Fibroblast of skin of left quadriceps (primary cell): ENCODE measurements at regions not wholly inside any gene's neighbourhood (a gene's known extent, or its start where the extent isn't known, plus 50 kb on each side); places are given as distances from the start of the nearest gene placed in this dataset.
"Not testable (repeated sequence)": the region's sequence is repeated elsewhere in the genome, so short reads cannot be mapped to it uniquely, and the experiment has no call there.

Experiments
- DNase-seq, 2 experiments: peaks; one replicate each; pipeline ENCODE4 v3.0.0-alpha.2; 2013; ENCODE audit warnings: low read depth in 2 of 2

DNA sequence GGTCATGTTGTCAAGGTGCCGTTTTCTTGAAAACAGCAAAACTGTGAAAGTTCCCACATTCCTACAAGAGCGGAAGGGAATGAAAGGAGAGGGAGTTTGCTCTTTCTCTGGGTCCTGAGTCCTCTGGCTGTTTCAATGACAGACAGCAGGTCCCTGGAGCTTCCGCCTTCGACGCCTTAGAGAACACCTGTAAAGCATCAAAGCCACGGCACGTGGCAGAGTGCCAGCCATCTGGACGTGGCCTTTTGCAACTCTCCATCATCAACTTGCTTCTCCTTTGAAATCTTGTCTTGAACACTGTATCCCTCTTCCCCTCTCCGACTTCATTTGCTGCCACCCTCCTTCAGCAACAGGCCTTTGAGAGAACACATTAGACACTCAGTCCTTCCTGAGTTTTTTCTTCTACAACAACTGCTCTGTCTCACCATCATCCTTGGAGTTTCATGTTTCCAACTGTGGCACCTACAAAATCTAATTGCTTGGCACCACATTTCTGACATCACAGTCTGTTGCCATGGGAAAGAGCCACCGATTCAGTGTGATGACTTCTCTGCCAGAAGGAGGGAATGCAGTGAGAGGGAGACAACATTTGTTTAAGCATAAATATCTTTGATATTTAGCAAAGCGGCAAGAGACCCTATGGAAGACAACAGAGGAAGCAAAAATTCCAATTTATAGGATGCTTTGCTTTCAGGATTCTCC is 204.9 kb upstream of the PTER start:
- no peak for DNase-seq

DNA sequence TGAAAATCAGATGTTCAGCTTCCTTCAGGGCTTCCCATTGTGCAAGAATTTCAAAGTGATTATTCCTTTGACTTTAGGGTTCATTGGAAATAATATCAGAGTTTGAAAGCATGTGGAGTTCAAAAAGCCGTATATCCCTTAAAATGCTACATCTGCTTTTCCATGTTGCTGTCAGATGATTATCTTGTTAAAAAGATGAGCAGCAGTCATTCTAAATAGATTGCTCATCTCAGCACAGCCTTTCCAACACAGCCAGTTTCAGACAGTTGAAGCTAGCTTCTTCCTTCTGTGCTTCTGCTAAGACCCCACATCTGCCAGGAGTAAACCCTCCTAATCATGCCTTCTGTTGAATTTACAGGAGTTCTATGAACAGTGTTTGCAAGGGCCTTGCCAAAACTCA is 204.4 kb upstream of the PTER start:
- no peak for DNase-seq

DNA sequence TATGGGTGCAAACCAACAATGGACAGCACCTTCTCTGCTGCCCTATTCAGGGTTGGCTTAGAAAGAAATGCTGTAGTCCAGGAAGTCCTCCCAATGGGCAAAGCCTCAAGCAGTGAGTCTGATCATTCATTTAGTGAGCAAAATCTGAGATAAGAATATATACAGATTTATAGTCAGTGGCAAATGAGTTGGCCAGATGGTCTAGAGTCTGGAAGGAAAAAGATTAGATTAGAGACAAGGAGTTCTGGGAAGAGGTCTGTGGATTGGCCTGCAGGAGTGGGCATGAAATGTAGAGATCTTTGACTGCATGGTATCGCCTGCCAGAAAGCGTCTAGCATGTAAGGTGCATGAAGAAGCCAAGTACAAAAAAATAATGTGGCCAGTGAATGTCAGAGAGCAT is 201.9 kb upstream of the PTER start:
- DNase-seq = no peak

DNA sequence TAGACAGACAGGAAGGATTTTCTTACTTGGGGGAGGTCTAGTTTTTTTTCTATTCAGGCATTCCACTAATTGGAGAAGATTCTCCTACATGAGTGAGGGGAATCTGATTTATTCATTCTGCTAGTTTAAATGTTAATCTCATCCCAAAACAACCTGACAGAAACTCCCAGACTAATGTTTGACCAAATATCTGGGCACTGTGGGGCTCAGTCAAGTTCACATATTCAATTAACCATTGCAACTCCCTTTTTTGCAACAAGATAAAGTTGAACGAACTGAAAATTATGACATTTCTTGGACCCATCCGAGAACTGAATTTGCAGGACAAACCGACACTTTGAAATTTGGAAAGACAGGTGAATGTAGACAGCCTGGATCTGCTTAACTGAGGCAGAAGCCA is 194.4 kb upstream of the PTER start:
- no peak for DNase-seq

DNA sequence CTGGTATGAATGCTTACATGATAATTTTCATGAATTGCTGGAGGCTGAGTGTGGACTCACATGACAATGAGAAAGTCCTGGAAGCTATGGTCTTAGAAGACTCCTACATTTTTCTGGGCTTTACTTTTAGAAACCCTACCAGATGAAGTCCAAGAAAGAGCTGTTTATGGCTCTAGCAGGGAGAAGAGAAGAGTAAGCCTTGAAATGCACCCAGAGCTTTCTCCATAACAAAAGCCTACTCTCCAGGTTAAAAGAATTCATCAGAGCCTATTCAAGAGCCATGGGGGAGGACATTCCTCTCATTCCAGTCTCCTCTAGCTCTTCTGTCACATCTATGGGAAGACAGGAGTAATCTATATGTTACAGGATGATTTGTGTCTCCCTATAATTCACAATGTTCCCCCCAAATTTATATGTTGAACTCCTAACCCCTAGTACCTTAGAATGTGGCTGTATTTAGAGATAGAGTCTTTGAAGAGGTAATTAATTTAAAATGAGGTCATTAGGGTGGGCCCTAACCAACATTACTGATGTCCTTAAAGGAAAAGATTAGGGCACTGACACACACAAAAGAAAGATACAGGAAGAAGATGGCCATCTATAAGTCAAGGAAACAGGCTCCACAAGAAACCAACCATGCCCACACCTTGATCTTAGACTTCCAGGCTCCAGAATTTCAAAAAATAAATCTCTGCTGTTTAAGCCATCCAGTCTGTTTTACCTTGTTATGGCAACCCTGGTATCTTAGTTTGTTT is 193.8 kb upstream of the PTER start:
- no peak for DNase-seq

DNA sequence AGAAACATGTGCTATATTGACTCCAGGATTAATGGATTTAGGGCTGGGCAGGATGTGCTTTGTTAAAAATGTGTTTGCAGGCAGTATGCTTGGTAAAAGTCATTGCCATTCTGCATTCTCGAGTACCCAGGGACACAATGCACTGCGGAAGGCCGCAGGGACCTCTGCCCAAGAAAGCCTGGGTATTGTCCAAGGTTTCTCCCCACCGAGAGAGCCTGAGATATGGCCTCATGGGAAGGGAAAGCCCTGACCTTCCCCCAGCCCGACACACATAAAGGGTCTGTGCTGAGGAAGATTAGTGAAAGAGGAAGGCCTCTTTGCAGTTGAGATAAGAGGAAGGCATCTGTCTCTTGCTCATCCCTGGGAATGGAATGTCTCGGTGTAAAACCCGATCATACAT is 186.7 kb upstream of the PTER start:
- not testable (repeated sequence) for DNase-seq

DNA sequence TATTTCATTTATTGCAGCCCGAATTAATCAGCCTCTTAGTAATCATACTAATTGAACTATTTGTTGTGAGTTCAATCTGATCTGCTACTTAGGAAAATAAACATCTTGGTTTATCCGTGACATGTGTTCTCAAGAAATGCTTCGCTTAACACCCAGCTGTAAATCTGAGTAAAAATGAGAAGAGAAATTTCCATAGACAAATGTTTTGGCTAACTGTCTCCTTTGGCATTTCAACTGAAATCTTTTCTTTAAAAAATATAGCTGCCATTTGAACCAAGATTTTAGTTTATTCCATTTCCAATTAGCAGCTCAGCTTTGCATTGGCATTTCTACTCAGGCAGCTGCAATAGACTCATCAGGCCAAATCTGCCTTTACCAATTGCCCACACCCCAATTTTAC is 180.5 kb upstream of the PTER start:
- no peak for DNase-seq

DNA sequence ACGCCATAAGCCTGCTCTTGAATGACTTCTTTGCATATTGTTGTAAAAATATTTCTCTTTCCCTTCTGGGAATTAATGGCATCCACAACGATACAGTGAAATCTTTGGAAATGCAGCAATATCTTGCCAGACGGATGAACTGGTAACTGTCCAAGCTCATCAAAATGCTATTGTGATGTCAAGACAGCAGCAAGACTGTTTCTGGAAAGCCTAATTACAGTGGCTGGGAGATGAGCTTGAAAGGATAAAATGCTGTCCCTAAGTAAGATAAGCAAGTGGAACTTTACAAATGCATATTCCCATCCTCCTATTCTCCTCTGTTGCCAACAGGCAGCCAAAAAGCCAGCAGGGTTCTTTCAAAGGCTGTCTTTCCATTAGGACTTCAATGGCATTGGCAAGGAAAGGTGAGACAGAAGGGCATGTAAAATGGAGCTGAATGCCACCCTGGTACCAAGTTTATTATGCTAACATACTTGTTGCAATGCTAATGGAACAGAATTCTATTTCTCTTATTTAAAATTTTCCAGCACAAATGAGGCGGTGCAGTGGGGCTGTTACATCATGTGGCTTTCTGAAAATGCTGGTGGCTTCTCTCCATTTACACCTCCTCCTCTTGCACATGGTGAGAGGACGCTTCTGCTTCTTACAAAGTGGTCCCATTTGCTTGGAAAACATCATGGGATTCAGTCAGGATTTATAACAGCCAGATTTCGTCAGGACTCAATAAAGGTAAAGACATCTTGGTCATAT is 178.3 kb upstream of the PTER start:
- no peak for DNase-seq

DNA sequence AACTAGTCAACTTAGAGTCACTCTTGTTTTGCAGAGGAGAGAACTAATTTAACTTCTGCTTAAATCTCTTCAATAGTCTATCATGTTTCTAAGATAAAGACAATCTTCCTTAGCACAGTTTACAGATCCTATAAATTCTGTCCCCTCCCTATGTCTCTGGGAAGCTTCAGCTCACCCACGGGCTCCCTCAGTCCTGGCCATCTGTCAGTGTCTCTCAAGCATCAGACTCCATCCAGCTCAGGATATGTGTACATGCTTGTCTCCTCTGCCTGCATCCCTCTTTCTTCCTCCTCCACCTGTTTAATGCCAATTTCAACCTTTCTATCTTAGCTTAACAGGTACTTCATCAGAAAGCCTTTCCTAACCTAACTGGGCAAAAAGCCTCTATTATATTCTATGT is 177.1 kb upstream of the PTER start:
- no peak for DNase-seq

DNA sequence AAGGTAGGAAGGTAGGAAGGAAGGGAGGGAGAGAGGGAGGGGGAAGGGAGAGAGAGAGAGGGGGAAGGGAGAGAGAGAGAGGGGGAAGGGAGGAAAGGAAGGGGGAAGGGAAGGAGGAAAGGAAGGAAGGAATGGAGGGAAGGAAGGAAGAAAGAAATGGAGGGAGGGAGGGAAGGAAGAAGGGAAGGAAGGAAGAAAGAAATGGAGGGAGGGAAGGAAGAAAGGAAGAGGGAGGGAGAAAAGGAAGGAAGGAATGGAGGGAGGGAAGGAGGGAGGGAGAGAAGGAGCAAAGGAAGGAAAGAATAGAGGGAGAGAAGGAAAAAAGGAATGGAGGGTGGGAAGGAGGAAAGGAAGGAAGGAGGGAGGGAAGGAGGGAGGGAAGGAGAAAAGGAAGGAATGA is 176.4 kb upstream of the PTER start:
- no peak for DNase-seq

DNA sequence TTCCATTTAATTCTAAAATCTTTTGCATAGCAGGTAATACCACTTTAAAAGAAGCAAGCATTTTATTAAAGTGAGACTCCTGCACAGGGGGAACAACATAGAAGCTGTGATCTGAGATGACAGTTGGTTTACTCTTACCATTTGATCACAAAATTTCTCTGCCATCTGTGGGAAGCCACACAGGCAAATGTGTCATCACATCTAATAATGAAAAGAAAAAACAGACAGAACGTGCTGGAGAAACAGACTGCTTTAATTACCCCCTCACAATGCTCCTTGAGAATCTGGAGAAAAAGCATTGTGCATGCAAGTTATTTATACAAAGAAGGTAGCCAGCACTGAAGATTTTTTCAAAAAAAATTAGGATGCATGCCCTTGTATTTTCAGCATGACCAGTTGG is 165.2 kb upstream of the PTER start:
- no peak for DNase-seq

DNA sequence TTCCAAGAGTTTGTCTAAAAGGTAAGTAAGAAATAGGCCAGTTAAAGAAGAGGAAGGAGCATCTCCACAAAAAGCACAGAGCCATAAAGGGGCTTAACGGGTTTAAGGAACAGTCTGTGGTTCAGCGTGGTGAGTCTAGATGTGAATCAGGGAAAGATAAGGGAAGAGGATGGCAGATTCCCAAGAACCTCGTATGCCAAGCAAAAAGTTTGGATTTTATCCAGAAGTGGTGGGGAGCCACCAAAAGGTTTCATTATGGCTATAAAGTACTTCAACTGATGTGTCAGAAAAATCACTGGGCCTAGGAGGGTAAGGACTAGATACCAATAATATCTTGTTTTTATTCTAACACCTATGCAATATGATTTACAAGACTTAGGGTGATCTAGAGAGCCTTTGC is 161.9 kb upstream of the PTER start:
- no peak for DNase-seq

DNA sequence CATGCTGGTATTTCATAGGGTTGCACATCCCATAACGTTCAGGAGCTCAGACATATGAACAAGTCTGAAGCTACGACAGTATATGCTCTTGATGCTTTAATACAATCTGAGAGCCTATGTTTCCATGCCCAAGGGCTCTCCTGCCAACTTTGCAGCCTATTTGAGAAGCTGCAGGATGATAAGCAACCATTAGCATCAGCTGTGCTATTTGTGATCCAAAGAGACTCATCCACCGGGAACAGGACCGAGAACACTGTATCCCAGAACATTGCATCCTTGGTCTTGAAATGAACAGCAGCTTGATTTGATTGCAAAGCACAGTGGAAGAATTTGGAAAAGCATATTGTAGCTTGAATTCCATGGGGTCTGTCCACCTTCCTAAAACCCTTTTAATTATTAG is 156.2 kb upstream of the PTER start:
- DNase-seq = no peak

DNA sequence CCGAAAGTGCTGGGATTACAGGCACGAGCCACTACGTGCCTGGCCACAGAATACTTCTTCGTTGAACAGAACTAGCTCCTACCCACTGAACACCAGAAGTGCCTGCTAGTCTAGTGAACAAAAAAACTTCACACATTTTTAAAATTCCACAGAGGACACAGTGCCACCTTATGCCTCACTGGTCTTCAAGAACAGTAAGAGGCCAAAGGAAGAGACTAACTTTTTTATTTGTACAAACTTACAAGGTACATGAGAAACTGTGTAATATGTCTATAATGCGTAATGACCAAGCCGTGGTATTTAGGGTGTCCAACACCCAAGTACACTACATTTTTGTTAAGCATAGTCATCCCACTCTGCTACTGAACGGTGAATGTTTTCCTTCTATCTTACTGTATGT is 144.4 kb upstream of the PTER start:
- no peak for DNase-seq

DNA sequence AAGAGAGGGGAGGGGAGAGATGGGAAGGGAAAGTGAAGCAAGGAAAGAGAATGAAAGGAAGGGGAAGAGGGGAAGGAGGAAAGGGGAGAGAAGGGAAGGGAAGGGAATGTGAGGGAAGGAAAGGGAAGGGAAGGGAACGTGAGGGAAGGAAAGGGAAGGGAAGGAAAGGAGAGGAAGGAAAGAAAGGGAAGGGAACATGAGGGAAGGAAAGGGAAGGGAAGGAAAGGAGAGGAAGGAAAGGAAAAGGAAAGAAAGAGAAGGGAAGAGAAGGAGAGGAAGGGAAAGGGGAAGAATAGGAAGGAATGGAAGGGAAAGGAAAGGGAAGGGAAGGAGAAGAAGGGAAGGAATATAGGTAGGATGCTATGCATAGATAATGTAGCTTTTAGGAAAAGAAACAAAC is 139.7 kb upstream of the PTER start:
- no peak for DNase-seq

DNA sequence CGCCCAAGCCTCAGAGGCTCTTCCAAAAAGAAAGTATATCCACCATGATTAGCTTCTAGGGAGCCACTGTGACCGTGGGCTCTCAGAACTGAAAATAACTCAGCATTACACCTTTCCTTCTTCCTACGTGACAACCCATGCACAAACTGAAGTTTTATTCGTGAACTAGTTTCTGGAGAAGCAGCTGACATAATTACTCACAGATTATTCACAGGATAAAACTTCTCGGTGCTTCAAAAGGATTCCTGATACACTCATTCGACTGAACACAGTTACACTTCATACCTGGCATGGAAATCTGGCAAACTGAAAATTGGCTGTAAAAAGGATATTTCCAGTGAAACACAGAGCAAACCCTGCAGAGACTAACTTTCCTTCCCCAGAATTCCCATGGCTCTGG is 139.2 kb upstream of the PTER start:
- DNase-seq = no peak

DNA sequence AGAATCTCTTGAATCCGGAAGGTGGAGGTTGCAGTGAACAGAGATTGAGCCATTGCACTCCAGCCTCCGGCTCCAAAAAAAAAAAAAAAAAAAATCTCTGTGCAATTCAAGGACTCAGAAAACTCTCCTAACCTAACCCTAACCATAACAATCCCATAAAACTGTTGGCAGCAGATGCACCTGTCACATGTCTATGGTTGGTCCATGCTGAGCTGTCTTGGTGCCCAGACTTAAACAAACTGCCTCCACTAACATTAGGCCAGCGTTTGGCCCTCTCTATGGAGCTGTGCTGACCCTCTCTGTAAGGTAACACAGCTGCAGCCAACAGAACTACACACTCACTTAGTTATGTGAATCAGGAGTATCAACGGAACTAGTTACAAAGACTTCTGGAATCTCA is 132.5 kb upstream of the PTER start:
- no peak for DNase-seq

DNA sequence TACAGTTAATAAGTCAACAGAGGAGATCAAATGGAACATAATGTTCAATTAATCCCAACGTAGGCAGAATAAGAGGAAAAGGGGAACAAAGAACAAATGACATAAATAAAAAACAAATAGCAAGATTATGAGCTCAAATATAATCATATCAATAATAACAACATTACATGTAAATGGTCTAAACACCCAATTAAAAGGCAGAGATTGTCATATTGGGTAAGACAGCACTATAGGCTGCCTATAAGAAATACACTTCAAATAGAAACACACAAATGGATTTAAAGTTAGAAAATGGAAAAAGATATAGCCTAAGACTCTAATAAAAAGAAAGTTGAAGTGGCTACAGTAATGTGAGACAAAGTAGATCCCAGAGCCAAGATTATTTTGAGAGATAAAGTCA is 126.4 kb upstream of the PTER start:
- no peak for DNase-seq

DNA sequence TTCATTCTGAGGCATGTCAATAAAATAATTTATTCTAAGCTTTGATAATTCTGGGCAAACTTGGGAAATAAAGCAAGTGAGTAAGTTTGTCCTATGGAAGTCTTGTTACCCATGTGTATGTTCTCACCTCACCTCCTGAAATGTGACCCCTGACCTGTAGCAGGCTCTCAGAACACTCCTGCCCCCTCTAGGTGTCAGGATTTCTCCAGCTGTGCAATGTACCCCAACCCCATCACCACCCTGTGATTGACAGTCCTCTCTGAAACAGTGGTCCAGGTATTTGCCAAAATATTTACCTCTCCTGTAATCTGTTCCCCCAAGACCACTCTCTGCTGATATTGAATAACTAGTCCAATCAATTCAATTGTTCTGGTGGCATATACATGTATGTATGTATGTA is 122.6 kb upstream of the PTER start:
- no peak for DNase-seq

DNA sequence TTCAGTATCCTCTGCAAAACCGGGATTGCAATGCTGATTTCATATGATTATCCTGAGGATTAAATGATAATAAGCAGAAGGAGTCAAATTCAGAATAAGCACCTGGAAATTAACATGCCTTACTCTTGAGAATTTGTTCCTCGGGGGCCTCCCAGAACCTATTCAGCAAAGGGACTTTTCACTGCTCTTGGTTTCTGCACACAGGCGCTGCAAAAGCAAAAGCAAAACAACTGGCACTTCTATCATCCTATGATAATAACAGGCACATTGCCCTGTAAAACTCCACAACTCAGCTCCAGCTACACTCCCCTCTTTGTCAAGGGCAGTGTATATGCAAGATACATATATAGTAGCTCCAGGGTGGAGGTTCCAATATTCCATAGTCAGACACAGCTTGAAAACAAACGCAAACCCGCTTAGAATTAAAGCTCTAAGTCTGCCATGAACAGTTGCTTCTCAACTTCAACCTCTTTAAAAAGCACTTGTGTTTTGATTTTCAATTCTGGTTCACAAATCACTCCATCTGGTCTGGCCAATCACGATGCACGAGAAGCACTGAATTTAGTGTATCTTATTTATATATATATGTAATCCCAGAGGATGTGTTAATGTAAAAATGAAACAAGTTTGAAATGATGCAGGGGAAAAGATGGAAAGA is 119.9 kb upstream of the PTER start:
- DNase-seq = no peak

DNA sequence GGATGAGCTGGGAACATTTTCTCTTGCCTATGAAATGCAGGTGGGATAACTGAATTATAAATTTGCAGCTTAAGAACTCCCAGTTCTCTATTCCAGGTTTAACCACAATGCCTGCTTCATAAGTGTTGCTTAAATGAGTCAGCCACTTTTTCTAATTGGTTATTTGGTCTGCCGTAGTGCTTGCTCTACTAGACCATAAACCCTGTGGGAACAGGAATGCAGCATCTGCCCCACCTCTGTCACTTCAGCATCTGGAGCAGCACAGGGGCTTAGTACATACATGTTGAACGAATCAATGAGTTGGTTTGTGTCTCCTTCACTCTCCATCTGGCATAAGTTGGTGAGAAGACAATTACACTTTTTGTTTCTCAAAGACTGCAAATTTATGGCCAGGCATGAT is 95.2 kb upstream of the PTER start:
- no peak for DNase-seq

DNA sequence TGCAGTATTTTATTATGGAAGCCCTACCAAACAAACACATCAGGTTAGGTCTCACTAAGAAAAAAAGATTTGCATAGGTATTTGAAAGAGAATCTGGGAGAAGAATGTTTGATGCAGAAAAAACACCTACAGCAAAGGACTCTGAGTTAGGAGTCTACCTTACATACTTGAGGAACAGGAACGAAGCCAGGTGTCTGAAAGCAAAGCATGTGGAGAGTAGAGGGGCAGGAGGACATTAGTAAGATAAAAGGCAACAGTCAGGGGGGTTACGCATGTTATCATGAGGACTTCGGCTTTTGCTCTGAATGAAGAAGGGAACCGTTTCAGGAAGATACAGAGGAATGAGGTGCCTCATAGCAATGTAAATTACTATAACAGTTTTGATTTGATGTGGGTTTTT is 87.9 kb upstream of the PTER start:
- DNase-seq = no peak

DNA sequence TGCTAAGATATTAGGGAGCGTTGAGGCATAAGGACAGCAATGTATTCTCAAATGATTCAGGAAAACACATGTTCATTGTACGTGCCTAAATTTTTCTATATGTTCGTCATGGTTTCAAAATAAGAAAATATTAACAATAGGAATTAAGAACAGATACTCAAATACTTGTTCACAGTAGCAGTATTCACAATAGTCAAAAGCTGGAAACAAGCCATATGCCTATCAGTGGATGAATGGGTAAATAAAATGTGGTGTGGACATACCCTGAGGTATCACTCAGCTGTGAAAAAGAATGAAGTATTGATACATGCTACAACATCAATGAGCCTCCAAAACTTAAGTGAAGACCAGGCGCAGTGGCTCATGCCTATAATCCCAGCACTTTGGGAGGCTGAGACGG is 84.7 kb upstream of the PTER start:
- no peak for DNase-seq
